HG03060 (cell line): ENCODE measurements at regions not wholly inside any gene's neighbourhood (a gene's known extent, or its start where the extent isn't known, plus 50 kb on each side); places are given as distances from the start of the nearest gene placed in this dataset.
"Not testable (repeated sequence)": the region's sequence is repeated elsewhere in the genome, so short reads cannot be mapped to it uniquely, and the experiment has no call there.

Source experiments
- ATAC-seq: cut with Tn5 transposase; IDR thresholded peaks from one replicate; pipeline ENCODE4 v1.9.1; 2021; ENCODE audit warnings: low read depth, moderate number of reproducible peaks; ENCODE audit not compliant: unreplicated experiment

GRCh38 chr7:67602246-67602887 lies 605.7 kb downstream of the TYW1 start:
- no peak for ATAC-seq

DNA sequence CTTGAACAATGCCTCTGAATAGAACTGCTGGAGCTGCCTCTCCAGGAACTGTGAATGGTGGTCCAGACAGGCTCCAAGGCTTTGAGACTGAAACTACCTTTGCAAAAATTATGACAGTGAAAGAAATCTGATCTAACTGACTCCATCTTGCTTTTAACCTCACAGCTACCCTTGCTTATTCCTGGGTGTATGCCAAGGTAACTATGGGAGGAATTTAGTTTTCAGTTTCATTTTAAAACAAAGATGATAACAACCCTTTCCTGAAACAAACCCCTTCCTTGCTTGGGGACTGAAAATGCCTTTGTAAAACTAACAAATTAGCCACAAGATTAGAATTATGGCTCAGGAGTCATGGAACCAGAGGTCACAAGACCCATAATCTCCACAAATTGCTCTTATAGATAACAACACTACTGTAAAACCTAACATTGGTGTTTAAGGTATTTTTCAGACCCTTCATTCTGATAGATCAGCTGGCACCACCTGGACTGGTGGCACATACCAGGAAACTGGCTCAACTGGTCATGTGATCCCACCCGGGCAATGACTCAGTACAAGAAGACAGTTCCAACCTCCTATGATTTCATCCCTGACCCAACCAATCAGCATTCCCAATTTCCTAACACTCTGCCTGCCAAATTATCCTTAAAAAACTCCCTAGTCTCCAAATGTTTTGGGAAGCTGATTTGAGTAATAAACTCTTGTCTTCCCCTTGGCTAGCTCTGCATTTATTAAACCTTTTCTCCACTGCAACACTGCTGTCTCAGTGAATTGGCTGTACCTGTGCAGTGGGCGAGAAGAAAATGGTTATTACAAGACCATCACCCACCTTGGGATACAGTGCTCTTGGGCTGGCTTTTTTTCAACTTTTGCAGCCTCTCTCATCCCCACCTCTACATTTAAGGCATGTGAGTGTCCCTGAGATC lies 608.1 kb downstream of the TYW1 start:
- no peak for ATAC-seq

GRCh38 chr7:67608806-67609205 lies 612.2 kb downstream of the TYW1 start:
- ATAC-seq: no peak

- no peak for ATAC-seq
Observed at GRCh38 chr7:67610897-67611296, 614.3 kb downstream of the TYW1 start.

- no peak for ATAC-seq
Observed at GRCh38 chr7:67614843-67615242, 618.2 kb downstream of the TYW1 start.

- ATAC-seq: no peak
Observed at GRCh38 chr7:67616517-67616916, 619.9 kb downstream of the TYW1 start.

GRCh38 chr7:67618556-67619162 lies 622.0 kb downstream of the TYW1 start:
- no peak for ATAC-seq

- no peak for ATAC-seq
Observed at GRCh38 chr7:67619175-67619574, 622.5 kb downstream of the TYW1 start.

GRCh38 chr7:67620216-67620933 lies 623.7 kb downstream of the TYW1 start:
- ATAC-seq: no peak

- ATAC-seq: no peak
Observed at GRCh38 chr7:67621704-67622103, 625.1 kb downstream of the TYW1 start.

DNA sequence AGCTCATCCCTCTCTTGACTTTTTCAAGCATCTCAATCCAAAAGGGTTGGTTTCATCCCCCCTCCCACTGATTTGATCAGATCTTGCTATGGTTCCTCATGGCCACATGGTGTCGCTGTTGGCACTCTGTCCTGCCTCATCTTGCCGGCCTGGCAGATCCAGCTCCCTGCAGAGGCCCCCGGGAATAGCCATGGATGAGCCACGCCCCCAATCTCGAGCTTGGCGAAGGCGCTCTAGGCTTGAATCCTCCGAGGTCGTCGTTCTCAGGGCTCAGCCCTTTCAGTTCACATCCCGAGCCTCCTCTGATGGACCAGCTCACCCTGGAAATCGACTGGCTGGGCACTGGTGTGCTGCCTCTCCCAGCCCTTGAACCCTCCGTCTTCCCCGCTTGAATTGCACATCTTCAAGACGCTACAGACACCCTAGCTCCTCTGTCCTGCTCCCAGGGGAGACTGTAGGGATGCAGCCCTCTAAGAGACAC lies 628.7 kb downstream of the TYW1 start:
- no peak for ATAC-seq

GRCh38 chr7:67631476-67631875 lies 634.8 kb downstream of the TYW1 start:
- ATAC-seq: no peak

DNA sequence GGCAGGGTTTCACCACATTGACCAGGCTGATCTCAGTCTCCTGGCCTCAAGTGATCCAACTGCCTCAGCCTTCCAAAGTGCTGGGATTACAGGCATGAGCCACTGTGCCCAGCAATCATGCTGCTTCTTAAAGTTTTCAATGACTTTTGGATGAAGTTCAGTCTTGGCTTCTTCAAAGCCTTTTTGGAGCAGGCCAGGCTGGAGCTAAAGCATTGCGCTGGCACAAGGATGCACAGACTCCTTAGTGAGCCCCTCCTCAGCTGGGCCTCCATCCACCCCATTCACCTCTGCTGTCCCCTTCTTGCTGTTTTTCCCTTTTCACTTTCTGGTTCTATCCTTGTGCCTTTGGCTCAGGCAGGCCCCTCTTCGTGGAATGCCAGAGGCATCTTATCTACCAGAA lies 638.6 kb downstream of the TYW1 start:
- no peak for ATAC-seq

DNA sequence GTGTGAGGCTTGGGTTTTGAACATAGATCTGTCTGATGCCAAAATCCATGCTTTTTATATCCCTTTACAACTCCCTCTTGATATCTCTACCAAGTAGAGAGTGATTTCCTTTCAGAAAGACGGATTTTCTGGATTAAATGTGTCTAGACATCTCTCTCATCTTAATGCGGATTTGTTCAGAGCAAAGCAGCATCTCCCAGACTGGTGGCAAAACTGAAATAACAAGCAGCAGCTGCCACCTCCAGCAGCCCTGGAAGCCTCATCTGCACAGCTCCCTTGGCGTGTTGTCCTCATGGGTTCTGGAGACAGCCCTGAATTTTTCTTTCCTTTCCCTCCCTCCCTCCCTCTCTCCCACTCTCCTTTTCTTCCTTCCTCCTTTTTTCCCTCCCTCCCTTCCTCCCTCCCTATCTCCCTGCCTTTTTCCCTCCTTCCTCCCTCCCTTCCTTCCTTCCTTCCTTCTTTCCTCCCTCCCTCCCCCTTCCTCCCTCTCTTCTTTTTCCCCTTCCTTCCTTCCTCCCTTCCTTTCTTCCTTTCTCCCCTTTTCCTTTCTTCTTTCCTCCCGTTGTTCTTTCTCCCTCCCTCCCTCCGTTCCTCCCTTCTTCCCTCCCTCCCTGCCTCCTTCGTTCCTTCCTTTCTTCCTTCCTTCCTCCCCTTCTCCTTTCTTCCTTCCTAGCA lies 639.9 kb downstream of the TYW1 start:
- ATAC-seq: no peak

DNA sequence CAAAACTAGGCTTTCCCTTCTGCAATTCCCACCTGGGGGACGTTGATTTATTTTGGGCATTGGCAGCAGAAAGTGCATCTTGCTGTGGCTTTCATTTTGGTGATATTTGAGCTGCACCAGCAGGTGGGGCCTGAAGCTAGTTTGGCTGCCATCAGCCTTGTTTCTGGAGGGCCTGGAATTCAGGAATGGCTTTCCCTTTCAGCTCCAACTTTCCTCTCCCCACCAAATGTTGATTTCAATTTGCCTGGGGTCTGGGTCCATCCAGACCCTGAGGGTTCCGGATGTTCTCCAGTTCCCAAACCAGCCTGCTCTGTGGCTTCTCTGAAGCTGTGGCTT lies 640.4 kb downstream of the TYW1 start:
- no peak for ATAC-seq

GRCh38 chr7:67642542-67642941 lies 645.9 kb downstream of the TYW1 start:
- ATAC-seq: not testable (repeated sequence)

GRCh38 chr7:67644151-67644550 lies 647.5 kb downstream of the TYW1 start:
- ATAC-seq: no peak

DNA sequence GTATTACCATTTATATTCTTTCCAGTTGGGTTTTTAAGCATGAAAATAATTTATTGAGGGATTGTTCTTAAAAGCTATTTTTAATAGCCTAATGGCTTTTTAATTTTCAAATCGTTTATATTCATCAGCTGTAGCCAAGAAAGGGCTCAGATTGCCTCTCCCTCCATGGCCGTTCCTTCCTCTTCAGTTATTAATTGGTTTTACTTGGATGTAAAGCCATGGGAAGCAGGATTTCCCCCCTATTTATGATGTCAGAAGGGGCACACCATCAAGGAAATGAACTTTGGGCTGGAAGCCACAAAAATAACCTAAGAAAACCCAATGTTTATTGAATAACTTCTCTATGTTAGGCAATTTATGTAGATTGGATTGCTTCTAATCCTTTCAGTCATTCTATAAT lies 656.3 kb downstream of the TYW1 start:
- ATAC-seq: no peak

DNA sequence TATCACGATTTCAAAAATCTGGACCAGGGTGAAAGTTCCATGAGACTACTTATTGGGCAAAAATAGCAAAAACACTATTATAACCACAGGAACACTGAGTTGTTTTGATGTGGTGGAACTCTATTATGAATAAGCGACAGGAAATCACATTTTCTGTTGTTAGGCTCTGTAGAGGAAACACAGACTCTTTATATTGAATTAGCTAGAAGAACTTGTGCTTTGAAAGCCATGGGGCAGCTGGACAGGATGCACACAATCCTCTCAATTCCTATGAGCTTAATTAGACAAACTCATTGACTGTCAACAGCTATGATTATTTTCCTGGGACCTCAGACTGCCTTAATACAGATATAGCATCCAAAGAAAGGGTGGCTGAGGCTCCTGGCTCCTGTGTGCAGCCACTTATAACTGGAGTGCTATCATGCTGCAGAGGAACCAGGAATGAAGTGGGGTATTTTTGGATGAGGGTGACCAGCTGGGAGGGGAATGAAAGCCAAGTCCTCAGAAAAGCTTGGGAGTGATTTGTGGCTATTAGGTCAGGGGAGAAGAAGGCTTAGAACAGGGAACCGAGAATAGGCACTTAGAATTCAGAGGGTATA lies 657.3 kb downstream of the TYW1 start:
- no peak for ATAC-seq

DNA sequence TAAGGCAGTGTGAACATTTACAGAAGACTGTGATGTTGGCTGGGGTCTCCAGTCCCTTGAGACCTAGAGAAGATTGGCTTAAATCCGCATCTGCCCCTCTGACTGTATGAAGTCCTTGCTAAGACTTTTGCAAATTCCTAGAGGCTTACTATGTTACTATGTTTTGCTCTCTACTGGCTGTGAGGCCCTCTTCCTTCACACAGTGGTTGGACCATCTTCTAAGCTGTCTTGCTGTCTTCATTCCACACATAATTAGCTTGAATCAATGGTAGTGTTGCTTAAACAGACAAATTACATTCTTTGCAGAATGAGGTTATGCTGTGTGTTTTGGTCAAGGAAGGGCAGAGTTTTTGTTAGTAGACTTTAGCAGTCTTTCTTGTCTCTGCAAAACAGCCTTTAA lies 658.0 kb downstream of the TYW1 start:
- ATAC-seq: no peak
